ENCODE measurements at regions not wholly inside any gene's neighbourhood (a gene's known extent, or its start where the extent isn't known, plus 50 kb on each side); places are given as distances from the start of the nearest gene placed in this dataset.

DNA sequence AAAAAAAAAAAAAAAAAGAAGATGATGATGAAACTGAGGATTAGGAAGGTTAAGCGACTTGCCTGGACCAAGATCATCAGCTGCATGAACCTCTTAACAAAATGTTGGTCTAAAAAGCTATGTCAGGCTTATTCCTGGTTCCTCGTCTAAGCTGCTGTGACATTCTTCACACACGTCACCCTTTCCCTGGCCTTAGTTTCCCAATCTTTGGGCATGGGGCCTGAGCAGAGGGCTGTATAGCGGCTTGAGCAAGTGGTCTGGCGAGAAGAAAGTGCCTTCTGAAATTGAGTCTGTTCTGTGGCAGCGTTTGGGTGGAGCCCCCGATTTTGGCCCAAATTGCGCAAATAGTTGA, 58.7 kb upstream of the CCND2 start:
- Mint-ChIP-seq H3K27ac (peak overlapping the region; percentile 67), H3K36me3 (ENCODE audit: low read depth) (no peaks in the 10 kb centered on the region), H3K9me3 (no peaks in the 10 kb centered on the region), H3K4me1 (ENCODE audit: low read depth) (peaks cover 30% of the 10 kb centered on the region), H3K4me3 (peak overlapping the region; percentile 22), H3K27me3 (no peaks in the 10 kb centered on the region)
- DNase-seq (peak in 2 of 14 experiments; percentile 17 to 28), ATAC-seq (ENCODE audit: poor library complexity) (no peak)
- Histone ChIP-seq H3K4me1 (ENCODE audit: insufficient read depth, low read length) (peaks cover 13% of the 10 kb centered on the region), H3K9me3 (ENCODE audit: control insufficient read depth in 1 of 2, insufficient read depth in 1 of 2, low read length in 2 of 2) (no peaks in the 10 kb centered on the region), H3K4me3 (ENCODE audit: low read length) (no peak overlapping the region), H3K27me3 (ENCODE audit: control insufficient read depth in 1 of 2, insufficient read depth in 2 of 2, low read length in 2 of 2) (no peaks in the 10 kb centered on the region), H3K36me3 (ENCODE audit: insufficient read depth, low read length) (no peaks in the 10 kb centered on the region), H3K27ac (ENCODE audit: low read depth in 1 of 2, low read length in 2 of 2) (peak overlapping the region in 1 of 2 donors; percentile 15)
- POLR2A ChIA-PET, result interaction anchor here (0.9 kb wide), 1 partner anchor 57 kb away, joined by 3 read pairs; no protein-coding TSS in a partner anchor
- intact Hi-C loops (cut with DNase I, micrococcal nuclease), result no loop called here
- CTCF ChIA-PET, result interaction anchor here (0.6 to 2.0 kb wide), 3 partner anchors 62 to 271 kb away, joined by 3 to 6 read pairs (median 3); no protein-coding TSS in a partner anchor
- TF ChIP-seq, protein P1, sequence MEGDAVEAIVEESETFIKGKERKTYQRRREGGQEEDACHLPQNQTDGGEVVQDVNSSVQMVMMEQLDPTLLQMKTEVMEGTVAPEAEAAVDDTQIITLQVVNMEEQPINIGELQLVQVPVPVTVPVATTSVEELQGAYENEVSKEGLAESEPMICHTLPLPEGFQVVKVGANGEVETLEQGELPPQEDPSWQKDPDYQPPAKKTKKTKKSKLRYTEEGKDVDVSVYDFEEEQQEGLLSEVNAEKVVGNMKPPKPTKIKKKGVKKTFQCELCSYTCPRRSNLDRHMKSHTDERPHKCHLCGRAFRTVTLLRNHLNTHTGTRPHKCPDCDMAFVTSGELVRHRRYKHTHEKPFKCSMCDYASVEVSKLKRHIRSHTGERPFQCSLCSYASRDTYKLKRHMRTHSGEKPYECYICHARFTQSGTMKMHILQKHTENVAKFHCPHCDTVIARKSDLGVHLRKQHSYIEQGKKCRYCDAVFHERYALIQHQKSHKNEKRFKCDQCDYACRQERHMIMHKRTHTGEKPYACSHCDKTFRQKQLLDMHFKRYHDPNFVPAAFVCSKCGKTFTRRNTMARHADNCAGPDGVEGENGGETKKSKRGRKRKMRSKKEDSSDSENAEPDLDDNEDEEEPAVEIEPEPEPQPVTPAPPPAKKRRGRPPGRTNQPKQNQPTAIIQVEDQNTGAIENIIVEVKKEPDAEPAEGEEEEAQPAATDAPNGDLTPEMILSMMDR (IDR thresholded peaks at IDR 0.05), result no peak

DNA sequence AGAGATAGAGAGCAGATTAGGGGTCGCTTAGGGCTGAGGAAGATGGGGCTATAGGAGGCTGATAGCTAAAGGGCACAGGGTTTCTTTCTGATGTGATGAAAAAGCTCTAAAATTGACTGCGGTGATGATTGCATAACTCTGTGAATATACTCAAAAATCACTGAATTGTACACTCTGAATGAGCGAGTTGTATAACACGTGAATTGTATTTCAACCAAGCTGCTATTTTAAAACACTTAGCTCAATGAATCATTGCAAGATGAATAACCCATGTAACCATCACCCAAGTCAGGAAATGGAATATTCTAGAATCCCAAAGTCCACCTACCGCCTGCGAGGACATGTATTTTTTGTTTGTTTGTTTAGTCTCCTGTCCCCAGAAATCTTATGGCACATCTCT, 60.1 kb upstream of the CCND2 start:
- no peak overlapping the region for H3K27ac Mint-ChIP-seq
- ChIA-PET POLR2A (interaction anchor here (1.2 kb wide), 1 partner anchor 54 kb away, joined by 3 read pairs; no protein-coding TSS in a partner anchor), CTCF (no interaction called here)
- no peaks in the 10 kb centered on the region for H3K9me3 ChIP-seq (ENCODE audit: control insufficient read depth in 1 of 2, insufficient read depth in 1 of 2, low read length in 2 of 2)
- H3K4me3 ChIP-seq (ENCODE audit: low read length), result no peak overlapping the region
- peaks cover 13% of the 10 kb centered on the region for H3K4me1 ChIP-seq (ENCODE audit: insufficient read depth, low read length)
- H3K36me3 ChIP-seq (ENCODE audit: insufficient read depth, low read length), result no peaks in the 10 kb centered on the region
- ATAC-seq (ENCODE audit: poor library complexity) (no peak), DNase-seq (no peak)
- H3K36me3 Mint-ChIP-seq (ENCODE audit: low read depth), result no peaks in the 10 kb centered on the region
- H3K27me3 Mint-ChIP-seq, result no peaks in the 10 kb centered on the region
- H3K27me3 ChIP-seq (ENCODE audit: control insufficient read depth in 1 of 2, insufficient read depth in 2 of 2, low read length in 2 of 2), result no peaks in the 10 kb centered on the region
- no peak overlapping the region for H3K27ac ChIP-seq (ENCODE audit: low read depth in 1 of 2, low read length in 2 of 2)
- peaks cover 30% of the 10 kb centered on the region for H3K4me1 Mint-ChIP-seq (ENCODE audit: low read depth)
- H3K4me3 Mint-ChIP-seq, result no peak overlapping the region
- no peaks in the 10 kb centered on the region for H3K9me3 Mint-ChIP-seq
- TF ChIP-seq, protein P1 (IDR thresholded peaks at IDR 0.05), result no peak
- intact Hi-C loops (cut with DNase I, micrococcal nuclease), result no loop called here

DNA sequence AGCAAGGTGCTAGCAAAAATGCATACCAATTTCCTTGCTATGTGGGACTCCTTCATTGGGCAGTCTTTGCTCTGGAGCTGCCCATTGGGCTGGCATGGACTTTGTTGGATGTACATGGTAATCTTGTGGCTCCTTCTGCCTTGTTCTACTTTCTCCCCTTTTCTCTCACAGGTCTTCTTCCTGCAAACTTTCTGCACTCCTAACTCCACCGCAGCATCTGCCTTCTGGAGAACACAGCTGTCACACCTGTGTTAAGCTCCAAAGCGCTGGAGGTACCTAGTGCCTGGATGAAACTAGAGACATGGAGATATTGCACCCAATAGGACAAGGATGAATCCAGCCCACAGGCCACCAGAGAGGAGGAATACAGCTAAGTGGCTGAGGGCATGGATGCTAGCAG, 60.7 kb upstream of the CCND2 start:
- ChIA-PET CTCF (no interaction called here), POLR2A (interaction anchor here (1.2 kb wide), 1 partner anchor 55 kb away, joined by 3 read pairs; no protein-coding TSS in a partner anchor)
- Histone ChIP-seq H3K4me3 (ENCODE audit: low read length) (no peak overlapping the region), H3K4me1 (ENCODE audit: insufficient read depth, low read length) (peaks cover 13% of the 10 kb centered on the region), H3K27me3 (ENCODE audit: control insufficient read depth in 1 of 2, insufficient read depth in 2 of 2, low read length in 2 of 2) (no peaks in the 10 kb centered on the region), H3K27ac (ENCODE audit: low read depth in 1 of 2, low read length in 2 of 2) (no peak overlapping the region), H3K36me3 (ENCODE audit: insufficient read depth, low read length) (no peaks in the 10 kb centered on the region), H3K9me3 (ENCODE audit: control insufficient read depth in 1 of 2, insufficient read depth in 1 of 2, low read length in 2 of 2) (no peaks in the 10 kb centered on the region)
- TF ChIP-seq, protein P1 (IDR thresholded peaks at IDR 0.05), result no peak
- Mint-ChIP-seq H3K4me3 (no peak overlapping the region), H3K27me3 (no peaks in the 10 kb centered on the region), H3K36me3 (ENCODE audit: low read depth) (no peaks in the 10 kb centered on the region), H3K9me3 (no peaks in the 10 kb centered on the region), H3K27ac (no peak overlapping the region), H3K4me1 (ENCODE audit: low read depth) (peaks cover 30% of the 10 kb centered on the region)
- DNase-seq (no peak), ATAC-seq (ENCODE audit: poor library complexity) (no peak)
- intact Hi-C loops (cut with DNase I, micrococcal nuclease), result no loop called here
